ACC112 (cell line): ENCODE measurements at regions not wholly inside any gene's neighbourhood (a gene's known extent, or its start where the extent isn't known, plus 50 kb on each side); places are given as distances from the start of the nearest gene placed in this dataset.
"Not testable (repeated sequence)": the region's sequence is repeated elsewhere in the genome, so short reads cannot be mapped to it uniquely, and the experiment has no call there.

Experiments
- H2AFZ ChIP-seq: fragments of 200-600 bp; sonication (generic); one replicate; pipeline ENCODE4 v1.6.0; 2017; ENCODE audit warnings: antibody characterized with exemption, low read length; ENCODE audit not compliant: unreplicated experiment
- H3K27ac ChIP-seq: fragments of 200-600 bp; sonication (generic); 2 replicates; pipeline ENCODE4 v1.5.1; 2014; ENCODE audit warnings: low read depth, mild to moderate bottlenecking, antibody characterized with exemption, low read length, moderate library complexity
- H3K27me3 ChIP-seq: fragments of 200-600 bp; sonication (generic); 2 replicates; pipeline ENCODE4 v1.6.1; 2014; ENCODE audit warnings: mild to moderate bottlenecking, antibody characterized with exemption, low read length, moderate library complexity, mixed read lengths; ENCODE audit not compliant: insufficient read depth
- H3K36me3 ChIP-seq: fragments of 200-600 bp; sonication (generic); 2 replicates; pipeline ENCODE4 v1.6.1; 2016; ENCODE audit warnings: mild to moderate bottlenecking, antibody characterized with exemption, low read length, moderate library complexity, mixed read lengths; ENCODE audit not compliant: insufficient read depth
- H3K4me1 ChIP-seq: fragments of 200-600 bp; sonication (generic); one replicate; pipeline ENCODE4 v1.6.1; 2016; ENCODE audit warnings: low read length, mixed read lengths; ENCODE audit not compliant: insufficient read depth, unreplicated experiment, control insufficient read depth
- H3K4me3 ChIP-seq: fragments of 200-600 bp; sonication (generic); 2 replicates; pipeline ENCODE4 v1.5.1; 2014; ENCODE audit warnings: mild to moderate bottlenecking, low read depth, low read length
- H3K79me2 ChIP-seq: fragments of 200-600 bp; sonication (generic); one replicate; pipeline ENCODE4 v1.6.0; 2016; ENCODE audit warnings: low read length; ENCODE audit not compliant: control insufficient read depth, unreplicated experiment, insufficient read depth

DNA sequence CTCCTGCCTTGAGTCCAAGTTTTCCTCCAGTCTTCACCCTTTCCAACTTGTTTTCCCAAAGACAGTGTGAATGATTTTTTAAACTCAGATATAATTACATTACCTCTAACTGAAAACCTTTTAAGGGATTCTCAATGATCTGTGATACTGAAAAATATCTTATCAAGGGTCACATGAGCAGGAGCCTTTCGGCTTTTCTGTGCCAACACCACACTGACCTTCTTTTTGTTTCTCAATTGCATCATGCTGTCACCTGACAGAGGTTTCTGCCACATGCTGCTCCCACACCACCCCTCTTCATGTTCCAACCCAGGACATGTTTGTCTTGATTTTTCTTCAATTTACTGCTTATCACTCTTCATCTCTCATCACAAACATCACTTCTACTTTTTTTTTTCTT lies 820.0 kb downstream of the PRELID2 start:
- Histone ChIP-seq H3K4me3 (no peak overlapping the region), H3K4me1 (no peaks in the 10 kb centered on the region), H3K79me2 (no peaks in the 10 kb centered on the region), H3K27me3 (no peaks in the 10 kb centered on the region), H3K27ac (no peak overlapping the region), H3K36me3 (no peaks in the 10 kb centered on the region), H2AFZ (no peak overlapping the region)

DNA sequence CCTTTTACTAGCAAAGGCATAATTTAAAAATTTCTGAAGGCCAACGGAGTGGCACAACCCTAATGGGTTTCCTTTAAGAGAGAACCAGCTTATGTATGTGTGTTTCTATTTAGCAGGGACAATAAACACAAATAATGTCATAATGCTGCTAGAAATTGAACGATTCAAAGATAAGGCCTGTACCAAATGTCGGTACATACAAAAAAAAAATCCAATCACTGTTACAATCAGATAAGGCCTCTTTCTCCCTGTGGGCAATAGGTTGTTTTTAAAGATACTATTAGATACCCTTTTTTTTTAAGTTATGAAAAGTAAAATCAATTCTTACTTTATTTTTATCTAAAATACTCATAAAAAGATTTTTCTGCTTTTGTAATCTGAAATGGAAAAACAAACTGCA lies 821.0 kb downstream of the PRELID2 start:
- H3K79me2 ChIP-seq, result no peaks in the 10 kb centered on the region
- H3K4me1 ChIP-seq, result no peaks in the 10 kb centered on the region
- no peaks in the 10 kb centered on the region for H3K27me3 ChIP-seq
- no peaks in the 10 kb centered on the region for H3K36me3 ChIP-seq
- no peak overlapping the region for H3K27ac ChIP-seq
- no peak overlapping the region for H2AFZ ChIP-seq
- H3K4me3 ChIP-seq, result no peak overlapping the region

- H3K36me3 ChIP-seq, result no peaks in the 10 kb centered on the region
- no peaks in the 10 kb centered on the region for H3K27me3 ChIP-seq
- no peak overlapping the region for H3K4me3 ChIP-seq
- H3K79me2 ChIP-seq, result no peaks in the 10 kb centered on the region
- H3K27ac ChIP-seq, result no peak overlapping the region
- H2AFZ ChIP-seq, result no peak overlapping the region
- no peaks in the 10 kb centered on the region for H3K4me1 ChIP-seq
Measured at GRCh38 chr5:145010834-145011233, 824.3 kb downstream of the PRELID2 start.

GRCh38 chr5:145008876-145009530 lies 826.1 kb downstream of the PRELID2 start:
- H3K36me3 ChIP-seq, result no peaks in the 10 kb centered on the region

GRCh38 chr5:144994356-144994755 lies 823.7 kb downstream of the KCTD16 start:
- not testable (repeated sequence) for H3K4me3 ChIP-seq, H3K27me3 ChIP-seq, H3K36me3 ChIP-seq, H3K79me2 ChIP-seq, H2AFZ ChIP-seq, H3K27ac ChIP-seq, H3K4me1 ChIP-seq

More at GRCh38 chr5:145008876-145009530, 826.1 kb downstream of the PRELID2 start:
- Histone ChIP-seq H3K4me1 (no peaks in the 10 kb centered on the region), H3K4me3 (no peak overlapping the region), H2AFZ (no peak overlapping the region), H3K27me3 (no peaks in the 10 kb centered on the region), H3K79me2 (no peaks in the 10 kb centered on the region), H3K27ac (no peak overlapping the region)

- Histone ChIP-seq H3K36me3 (no peaks in the 10 kb centered on the region), H3K4me3 (no peak overlapping the region), H3K4me1 (no peaks in the 10 kb centered on the region), H2AFZ (no peak overlapping the region), H3K27me3 (no peaks in the 10 kb centered on the region), H3K27ac (no peak overlapping the region), H3K79me2 (no peaks in the 10 kb centered on the region)
Measured at GRCh38 chr5:144983101-144983500, 812.4 kb downstream of the KCTD16 start.

GRCh38 chr5:144979516-144980264 lies 809.0 kb downstream of the KCTD16 start:
- no peaks in the 10 kb centered on the region for H3K79me2 ChIP-seq
- no peak overlapping the region for H2AFZ ChIP-seq
- H3K27ac ChIP-seq, result no peak overlapping the region
- H3K27me3 ChIP-seq, result no peaks in the 10 kb centered on the region
- no peaks in the 10 kb centered on the region for H3K4me1 ChIP-seq
- H3K36me3 ChIP-seq, result no peaks in the 10 kb centered on the region
- no peak overlapping the region for H3K4me3 ChIP-seq

DNA sequence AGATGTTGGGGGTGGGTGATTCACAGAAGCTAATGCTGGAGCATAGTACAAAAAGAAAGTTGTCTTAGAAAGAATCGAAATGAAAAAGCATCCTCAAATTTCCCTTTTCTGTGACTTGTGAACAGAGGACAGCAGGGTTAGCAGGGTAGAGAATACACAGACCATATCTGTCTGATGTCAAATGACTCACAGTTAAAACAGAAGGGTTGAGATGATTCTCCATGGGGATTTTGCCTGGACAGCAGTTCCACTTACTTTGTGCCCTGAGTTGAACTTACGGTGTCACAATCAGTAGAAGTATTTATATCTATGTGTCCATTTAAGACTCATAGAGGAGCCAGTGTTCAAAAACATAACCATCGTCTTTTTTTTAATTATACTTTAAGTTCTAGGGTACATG lies 801.6 kb downstream of the KCTD16 start:
- Histone ChIP-seq H2AFZ (no peak overlapping the region), H3K36me3 (no peaks in the 10 kb centered on the region), H3K27me3 (no peaks in the 10 kb centered on the region), H3K27ac (no peak overlapping the region), H3K4me1 (peaks cover 9% of the 10 kb centered on the region), H3K79me2 (no peaks in the 10 kb centered on the region), H3K4me3 (no peak overlapping the region)

GRCh38 chr5:144971108-144971850 lies 800.6 kb downstream of the KCTD16 start:
- Histone ChIP-seq H3K4me3 (no peak overlapping the region), H3K27me3 (no peaks in the 10 kb centered on the region), H3K27ac (no peak overlapping the region), H3K4me1 (peaks cover 9% of the 10 kb centered on the region), H2AFZ (no peak overlapping the region), H3K79me2 (no peaks in the 10 kb centered on the region), H3K36me3 (no peaks in the 10 kb centered on the region)

DNA sequence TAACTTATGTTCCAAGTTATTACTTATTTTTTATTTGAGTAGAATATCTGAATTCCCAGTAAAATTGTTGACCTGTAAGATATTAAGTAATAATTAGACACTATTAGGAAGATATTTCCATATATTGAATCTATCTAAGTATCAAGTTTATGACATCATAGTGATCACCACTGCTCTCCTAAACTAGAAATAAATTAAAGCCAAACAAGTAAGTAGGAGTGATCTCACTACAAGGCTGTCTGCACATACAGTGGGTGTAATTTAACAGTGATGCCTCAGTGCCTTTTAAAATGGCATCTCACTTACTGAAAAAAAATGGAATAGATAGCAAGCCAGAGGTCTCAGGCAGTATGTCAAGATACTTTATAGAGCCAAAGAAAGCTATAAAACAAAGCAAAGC lies 789.6 kb downstream of the KCTD16 start:
- H3K4me1 ChIP-seq, result no peaks in the 10 kb centered on the region
- no peaks in the 10 kb centered on the region for H3K36me3 ChIP-seq
- H2AFZ ChIP-seq, result no peak overlapping the region
- H3K79me2 ChIP-seq, result no peaks in the 10 kb centered on the region
- H3K4me3 ChIP-seq, result no peak overlapping the region
- no peak overlapping the region for H3K27ac ChIP-seq
- no peaks in the 10 kb centered on the region for H3K27me3 ChIP-seq
